ACHN (cell line): ENCODE measurements at regions not wholly inside any gene's neighbourhood (a gene's known extent, or its start where the extent isn't known, plus 50 kb on each side); places are given as distances from the start of the nearest gene placed in this dataset.
"Not testable (repeated sequence)": the region's sequence is repeated elsewhere in the genome, so short reads cannot be mapped to it uniquely, and the experiment has no call there.

Source experiments
- DNase-seq: peaks from one replicate; pipeline ENCODE4 v3.0.0-alpha.2; 2015
- in situ Hi-C: cut with HindIII; loops from 2 replicates; pipeline ENCODE4 v1.10.0; 2017; ENCODE audit warnings: low sequenced_read_pairs, low pct_ligation_motif_present, low pct_unique_long_range_greater_than_20kb

DNA sequence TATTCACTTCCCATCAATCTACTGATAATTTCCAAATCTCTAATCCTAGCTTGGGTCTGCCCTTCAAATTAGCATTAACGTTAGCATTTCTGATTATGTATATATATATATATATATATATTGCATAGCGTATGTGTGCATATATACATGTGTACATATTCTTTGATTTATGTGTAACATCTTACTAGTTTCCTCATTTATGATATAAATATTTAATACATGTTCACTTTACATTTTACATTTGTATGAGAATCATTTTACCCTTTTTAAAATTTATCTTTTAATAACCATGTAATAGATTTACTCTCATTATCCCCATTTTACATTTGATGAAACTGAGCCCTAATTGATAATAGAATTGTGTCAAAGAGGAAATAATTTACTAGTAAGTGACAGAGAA is 164.7 kb downstream of the ZNF648 start:
- in situ Hi-C loops = no loop called here
- DNase-seq = no peak

DNA sequence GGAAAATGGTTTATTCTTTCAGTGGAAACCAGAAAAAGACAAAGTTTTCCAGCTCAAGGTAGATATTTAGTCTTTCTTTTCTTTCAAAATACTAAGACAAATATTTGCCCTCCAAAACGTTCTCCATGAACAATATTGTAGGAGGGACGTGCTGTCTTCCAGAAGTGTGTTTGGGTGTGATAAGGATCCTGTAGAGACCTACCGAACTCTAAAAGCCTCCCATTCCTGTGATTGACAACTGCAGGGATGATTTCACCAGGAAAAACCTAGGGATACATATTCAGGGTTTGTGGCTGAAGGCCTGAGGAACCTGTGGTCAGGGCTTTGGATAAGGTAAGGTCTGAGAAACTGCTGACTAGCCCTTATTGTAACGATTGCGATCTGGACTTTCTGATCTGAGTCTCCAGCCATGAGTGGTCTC is 167.1 kb downstream of the ZNF648 start:
- in situ Hi-C loops = no loop called here
- DNase-seq = no peak

DNA sequence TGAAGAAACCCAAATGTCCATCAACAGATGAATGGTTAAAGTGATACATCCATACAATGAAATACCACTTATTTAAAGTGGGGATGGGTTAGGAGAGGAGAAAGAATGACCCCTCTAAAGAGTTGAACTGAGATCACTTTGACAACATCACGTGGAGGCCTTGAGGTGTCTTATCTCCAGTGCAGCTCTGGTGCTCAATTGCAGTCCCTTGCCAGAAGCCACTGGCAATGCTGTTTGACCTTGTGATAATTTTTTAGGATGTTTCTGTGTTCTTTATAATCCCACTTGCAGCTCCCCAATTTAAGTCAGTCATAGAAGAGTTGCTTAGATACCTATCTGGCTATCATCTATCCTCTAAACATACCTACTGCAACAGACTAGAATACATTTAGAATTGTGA is 167.6 kb downstream of the ZNF648 start:
- no peak for DNase-seq
- in situ Hi-C loops = no loop called here

DNA sequence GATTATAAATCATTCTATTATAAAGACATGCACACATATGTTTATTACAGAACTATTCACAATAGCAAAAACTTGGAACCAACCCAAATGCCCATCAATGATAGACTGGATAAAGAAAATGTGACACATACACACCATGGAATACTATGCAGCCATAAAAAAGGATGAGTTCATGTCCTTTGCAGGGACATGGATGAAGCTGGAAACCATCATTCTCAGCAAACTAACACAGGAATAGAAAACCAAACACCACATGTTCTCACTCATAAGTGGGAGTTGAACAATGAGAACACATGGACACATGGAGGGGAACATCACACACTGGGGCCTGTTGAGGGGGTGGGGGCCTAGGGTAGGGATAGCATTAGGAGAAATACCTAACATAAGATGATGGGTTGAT is 168.4 kb downstream of the ZNF648 start:
- DNase-seq, in situ Hi-C loops: not testable (repeated sequence)

DNA sequence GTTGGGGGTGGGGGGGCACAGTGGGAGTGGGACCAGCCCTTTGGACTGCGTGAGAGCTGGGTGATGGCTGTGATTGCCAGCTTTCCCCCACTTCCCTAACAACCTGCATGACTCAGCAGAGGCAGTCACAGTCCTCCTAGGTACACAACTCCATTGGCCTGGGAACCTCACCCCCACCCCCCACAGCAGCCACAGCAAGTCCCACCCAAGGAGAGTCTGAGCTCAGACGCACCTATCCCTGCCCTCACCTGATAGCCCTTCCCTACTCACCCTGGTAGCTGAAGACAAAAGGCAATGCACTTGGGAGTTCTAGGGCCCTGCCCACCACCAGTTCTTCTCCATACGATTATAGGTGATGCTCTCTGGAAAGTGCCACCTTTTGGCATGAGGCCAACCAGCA is 188.9 kb downstream of the ZNF648 start:
- no peak for DNase-seq

DNA sequence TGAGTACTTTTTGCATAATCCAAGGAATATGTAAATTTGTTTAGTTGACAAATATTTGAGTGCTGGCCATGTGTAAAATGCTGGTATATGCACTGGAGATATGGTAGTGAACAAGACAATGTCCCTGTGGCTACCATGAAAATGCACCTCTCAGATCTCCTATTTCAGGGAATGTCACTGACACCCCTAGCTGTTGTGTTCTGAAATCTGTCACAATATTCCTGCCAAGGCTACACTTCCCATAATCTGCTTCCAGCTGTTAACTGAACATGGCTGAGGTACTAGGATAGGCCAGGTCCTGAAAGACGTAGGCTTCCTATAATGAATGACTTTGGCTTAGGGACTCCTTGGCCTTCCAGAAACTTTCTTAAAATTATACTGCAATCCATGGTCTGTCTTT is 197.8 kb downstream of the ZNF648 start:
- in situ Hi-C loops = no loop called here
- DNase-seq = no peak

More for the DNA sequence above, 188.9 kb downstream of the ZNF648 start:
- in situ Hi-C loops = no loop called here

DNA sequence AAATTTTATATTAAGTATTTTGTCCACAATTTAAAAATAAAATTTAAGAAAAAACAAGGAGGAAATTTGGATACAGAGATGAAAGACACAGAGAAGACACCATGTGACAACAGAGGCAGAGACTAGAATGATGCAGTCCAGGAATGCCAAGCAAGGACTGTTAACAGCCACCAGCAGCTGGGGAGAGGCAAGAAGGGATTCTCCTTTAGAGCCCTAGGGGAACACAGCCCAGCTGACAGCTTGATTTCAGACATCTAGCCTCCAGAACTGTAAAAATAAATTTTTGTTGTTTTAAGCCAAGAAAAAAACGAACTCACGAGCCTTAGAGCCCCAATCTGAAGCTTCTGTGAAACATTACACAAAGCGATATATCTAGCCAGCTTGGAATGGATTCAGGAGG is 198.5 kb downstream of the ZNF648 start:
- no peak for DNase-seq
- in situ Hi-C loops = no loop called here

DNA sequence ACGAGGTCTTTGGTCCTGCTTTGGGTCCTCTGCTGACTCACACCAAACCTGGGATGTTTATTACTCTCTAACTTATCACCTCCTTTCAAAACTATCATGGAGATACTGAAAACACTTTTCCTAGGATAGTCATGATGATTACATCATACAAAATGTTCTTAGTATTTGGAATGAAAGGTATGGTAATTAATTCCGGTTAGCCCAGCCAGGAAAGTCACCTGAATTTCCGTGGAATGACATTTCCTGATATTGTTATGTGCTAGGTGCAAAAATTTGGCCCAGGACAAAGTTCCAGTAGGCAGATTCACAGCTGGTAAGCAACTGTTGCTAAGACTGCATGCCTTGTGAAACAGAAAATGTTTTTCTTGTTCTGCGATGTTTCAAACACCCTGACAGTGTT is 203.4 kb downstream of the ZNF648 start:
- in situ Hi-C loops = no loop called here
- no peak for DNase-seq
